ENCODE measurements at regions not wholly inside any gene's neighbourhood (a gene's known extent, or its start where the extent isn't known, plus 50 kb on each side); places are given as distances from the start of the nearest gene placed in this dataset.

DNA sequence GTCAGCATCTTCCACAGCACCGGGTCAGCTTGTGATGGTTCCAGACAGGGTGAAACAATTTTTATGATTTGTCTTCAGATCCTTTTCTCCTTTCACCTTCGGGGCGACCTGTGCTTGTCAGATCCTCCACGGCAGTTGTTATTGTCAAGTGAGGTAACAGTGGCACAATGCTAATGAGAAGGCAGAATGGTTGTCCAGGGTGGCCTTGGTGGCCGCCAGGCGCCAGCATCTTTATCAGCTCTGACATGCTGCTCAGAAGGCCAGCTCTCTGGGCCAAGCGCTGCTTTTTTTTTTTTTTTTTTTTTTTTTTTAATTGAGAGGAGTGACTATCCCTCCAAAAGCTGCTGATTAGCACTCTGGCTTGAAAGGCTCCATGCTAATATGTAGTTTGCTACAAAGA is 52.3 kb upstream of the MGAT5 start:
- TF ChIP-seq POLR2A (IDR thresholded peaks at IDR 0.05): no peak
- TF ChIP-seq, protein P1, sequence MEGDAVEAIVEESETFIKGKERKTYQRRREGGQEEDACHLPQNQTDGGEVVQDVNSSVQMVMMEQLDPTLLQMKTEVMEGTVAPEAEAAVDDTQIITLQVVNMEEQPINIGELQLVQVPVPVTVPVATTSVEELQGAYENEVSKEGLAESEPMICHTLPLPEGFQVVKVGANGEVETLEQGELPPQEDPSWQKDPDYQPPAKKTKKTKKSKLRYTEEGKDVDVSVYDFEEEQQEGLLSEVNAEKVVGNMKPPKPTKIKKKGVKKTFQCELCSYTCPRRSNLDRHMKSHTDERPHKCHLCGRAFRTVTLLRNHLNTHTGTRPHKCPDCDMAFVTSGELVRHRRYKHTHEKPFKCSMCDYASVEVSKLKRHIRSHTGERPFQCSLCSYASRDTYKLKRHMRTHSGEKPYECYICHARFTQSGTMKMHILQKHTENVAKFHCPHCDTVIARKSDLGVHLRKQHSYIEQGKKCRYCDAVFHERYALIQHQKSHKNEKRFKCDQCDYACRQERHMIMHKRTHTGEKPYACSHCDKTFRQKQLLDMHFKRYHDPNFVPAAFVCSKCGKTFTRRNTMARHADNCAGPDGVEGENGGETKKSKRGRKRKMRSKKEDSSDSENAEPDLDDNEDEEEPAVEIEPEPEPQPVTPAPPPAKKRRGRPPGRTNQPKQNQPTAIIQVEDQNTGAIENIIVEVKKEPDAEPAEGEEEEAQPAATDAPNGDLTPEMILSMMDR (IDR thresholded peaks at IDR 0.05): no peak
